ENCODE measurements at regions not wholly inside any gene's neighbourhood (a gene's known extent, or its start where the extent isn't known, plus 50 kb on each side); places are given as distances from the start of the nearest gene placed in this dataset.
"Not testable (repeated sequence)": the region's sequence is repeated elsewhere in the genome, so short reads cannot be mapped to it uniquely, and the experiment has no call there.

DNA sequence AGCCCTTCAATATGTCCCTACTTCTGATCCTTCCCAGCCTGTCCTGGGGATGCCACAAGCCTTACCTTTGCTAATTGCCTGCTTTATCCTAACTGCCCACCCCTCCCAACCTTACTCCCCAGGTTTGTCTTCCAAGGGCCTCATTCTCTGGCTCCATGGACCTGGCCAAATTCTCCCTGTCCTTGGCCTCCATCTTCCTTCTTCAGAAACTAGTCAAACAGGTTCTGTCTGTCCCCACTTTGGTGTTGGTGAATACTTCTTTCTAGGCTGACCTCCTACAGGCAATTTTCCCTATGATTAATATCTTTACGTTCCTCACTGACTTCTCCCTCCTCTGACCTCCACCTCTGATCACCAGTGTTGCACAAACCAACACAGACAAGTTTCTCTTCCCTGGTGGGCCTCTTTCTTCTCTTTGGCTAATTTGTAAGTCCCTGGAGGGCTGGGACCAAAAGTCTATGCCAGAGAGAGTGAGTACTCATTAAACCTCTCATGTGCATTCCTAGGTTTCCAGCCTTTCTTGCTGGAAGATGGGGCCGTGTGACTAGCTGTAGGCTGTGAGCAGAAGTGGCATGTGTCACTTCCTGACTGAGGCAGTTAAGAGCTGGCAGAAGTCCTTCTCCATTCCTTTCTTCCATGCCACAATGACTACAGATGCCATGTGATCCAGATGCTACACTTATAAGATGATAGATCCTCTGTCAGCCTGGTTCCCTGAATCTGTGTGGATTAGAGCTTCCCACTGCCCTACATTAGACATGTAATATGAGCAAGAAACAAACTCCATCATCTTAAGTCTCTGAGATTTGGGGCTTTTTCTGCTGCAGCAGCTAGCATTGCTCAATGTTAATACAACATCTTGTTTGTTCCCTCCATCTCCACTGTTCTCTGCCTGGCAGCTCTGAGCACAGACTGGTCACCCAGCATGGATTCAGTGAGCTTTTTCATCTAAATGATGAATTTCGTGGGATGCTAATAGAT is 382.7 kb downstream of the RPS24 start:
- peak; percentile 24 for DNase-seq (ENCODE audit: low read depth, low spot score)
- peak overlapping the region; percentile 59 for H3K27ac ChIP-seq

DNA sequence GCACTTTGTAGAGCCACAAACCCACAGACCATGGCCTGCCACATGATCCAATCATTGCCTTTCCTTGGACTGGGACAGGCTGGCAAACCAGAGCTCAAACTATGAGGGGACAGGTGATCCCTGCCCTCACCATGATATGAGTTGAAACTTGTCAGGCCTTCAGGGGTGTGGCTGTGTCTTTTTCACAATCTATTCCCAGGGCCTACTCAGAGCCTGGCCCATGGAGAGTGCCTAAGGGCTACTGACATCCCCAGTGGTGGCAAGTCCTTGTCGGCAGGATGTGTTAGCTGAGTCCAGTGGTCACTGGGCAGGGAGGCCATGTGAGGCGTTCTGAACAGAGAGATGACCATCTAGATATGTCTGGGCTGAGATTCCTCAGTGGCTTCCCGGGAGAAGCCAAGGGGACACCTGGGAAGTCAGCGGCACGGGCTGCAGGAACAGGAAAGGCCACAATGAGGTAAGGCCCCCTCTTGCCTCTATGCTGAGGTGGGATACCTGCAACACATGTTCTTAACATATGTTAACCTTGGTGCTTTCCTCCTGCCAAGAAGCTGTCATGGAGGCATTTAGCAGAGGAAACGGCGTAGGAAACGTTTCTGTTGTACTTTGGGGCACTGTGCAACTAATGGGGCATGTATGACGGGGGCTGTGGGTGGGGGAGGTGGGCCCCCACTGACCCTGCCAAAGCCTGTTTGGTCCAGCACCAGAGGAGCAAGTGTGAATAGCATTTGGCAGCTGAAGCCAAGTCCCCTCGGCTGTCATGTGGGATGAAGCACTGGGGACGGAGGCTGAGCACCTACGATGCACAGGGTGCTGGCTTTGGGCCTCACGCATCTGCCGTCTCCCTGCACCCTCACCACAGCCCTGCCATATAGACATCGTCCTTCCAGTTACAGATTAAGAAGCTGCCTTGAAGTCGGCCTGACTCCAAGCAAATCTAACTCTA is 384.0 kb downstream of the RPS24 start:
- no peak for DNase-seq (ENCODE audit: low read depth, low spot score)
- H3K27ac ChIP-seq = no peak overlapping the region

DNA sequence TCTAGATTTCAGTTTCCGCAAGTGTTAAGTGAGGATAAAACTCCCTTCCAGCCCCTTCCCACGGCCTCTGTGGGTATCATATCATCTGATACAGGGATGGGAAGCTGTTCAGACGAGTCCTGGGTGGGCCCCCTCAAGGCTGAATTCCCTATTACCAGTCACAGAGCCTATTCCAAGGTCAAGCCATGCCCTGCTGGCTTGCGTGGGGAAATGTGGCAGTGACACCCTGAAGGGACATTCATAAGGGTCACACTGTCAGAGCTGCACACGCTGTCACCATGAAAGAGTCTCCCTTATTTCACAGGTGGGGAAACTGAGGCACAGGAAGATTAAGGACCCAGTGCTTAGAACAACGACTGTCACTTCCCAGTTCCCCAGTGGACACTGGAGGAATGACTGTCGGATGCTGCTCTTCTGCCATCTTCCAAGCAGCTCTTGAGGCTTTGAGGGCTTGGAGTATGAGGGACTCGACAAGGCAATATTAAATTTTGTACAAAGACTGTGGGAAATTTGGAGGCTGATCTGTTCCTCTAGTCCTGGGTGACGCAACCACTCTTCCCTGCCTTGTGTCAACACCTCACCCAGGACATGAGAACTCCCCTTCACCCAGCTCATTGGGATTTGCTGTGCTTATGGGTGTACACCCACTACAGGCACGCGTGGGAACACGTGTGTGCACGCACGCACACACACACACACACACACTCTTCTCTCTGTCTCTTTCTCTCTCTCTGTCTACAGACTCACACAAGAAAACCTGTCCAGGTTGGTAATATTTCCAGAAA is 386.0 kb downstream of the RPS24 start:
- H3K27ac ChIP-seq = no peak overlapping the region
- DNase-seq (ENCODE audit: low read depth, low spot score) = no peak

DNA sequence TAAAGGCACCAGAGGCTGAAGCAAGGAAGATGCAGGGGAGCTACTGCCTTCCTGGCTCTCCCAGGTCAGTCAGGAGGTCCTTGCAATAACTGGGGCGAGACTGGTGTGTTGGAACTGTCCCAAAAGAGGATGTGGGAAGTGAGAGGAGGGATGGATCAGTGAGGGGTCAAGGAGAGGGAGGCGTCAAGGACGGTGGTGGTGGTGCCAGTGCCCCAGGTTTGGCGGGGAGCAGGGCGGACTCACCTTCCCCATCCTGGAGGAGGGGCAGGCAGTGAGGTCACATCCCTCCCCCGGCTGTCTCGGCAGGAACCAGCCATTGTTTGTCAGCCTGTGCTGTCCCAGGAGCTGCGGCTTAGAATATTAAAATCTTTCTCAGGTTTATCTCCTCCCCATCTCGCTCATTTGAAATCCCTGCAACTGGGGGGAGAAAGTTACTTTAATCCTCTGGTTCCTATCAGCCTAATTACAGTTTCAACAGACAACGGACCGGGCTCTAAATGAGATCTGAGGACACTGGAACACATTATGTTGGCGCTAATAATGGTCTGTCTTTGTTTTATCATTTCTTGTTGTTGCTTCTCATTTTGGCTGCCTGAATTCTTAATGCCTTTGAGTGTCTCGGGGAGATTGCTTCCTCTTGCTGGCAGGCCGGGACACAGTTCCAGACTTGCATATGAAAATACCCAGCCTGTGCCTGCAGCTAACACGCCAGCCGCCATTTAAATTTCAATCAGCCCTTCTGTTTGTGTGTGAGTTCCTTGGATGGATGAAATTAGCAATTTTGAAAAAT is 387.5 kb downstream of the RPS24 start:
- no peak for DNase-seq (ENCODE audit: low read depth, low spot score)
- no peak overlapping the region for H3K27ac ChIP-seq

DNA sequence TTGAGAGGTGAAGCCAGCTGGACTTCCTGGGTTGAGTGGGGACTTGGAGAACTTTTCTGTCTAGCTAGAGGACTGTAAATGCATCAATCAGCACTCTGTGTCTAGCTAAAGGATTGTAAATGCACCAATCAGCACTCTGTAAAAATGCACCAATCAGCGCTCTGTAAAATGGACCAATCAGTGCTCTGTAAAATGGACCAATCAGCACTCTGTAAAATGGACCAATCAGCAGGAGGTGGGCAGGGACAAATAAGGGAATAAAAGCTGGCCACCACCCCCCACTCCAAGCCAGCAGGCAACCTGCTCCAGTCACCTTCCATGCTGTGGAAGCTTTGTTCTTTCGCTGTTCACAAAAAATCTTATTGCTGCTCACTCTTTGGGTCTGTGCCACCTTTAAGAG is 390.4 kb downstream of the RPS24 start:
- not testable (repeated sequence) for DNase-seq (ENCODE audit: low read depth, low spot score); H3K27ac ChIP-seq

DNA sequence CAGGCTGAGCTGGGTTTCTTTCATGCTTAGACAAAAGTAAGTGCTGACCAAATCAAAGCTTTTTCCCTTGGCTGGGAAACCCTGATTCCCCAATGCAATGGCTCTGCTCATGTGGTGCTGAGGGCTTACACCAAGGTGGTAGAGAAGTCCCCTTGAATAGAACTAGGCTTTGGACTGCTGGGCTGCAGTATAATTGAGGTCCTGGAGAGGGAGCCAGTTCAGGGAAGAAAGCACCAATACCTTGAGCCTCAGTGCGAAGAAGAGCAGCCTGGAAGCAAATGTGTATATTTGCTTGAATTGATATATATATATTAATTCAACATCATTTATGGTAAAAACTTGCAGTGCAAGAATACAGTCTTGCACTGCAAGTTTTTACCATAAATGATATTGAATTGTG is 391.1 kb downstream of the RPS24 start:
- DNase-seq (ENCODE audit: low read depth, low spot score) = no peak
- H3K27ac ChIP-seq = no peak overlapping the region

DNA sequence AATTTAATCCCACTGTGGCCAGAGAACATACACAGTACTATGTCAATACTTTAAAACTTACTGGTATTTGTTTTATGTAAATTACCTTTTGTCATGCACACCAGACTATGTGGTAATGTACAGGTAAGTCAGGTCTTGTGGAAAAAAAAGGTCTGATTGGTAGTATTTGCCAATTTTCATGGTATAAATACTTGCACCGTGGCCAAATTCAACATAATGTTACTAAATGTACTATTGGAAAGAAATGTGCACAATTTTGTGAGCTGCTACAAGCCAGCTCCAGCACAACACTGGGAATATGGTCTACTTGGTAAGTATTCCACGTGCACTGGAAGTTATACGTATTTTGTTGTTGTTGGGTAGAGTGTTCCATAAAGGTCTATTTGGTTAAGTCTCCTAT is 392.5 kb downstream of the RPS24 start:
- no peak for DNase-seq (ENCODE audit: low read depth, low spot score)
- no peak overlapping the region for H3K27ac ChIP-seq

DNA sequence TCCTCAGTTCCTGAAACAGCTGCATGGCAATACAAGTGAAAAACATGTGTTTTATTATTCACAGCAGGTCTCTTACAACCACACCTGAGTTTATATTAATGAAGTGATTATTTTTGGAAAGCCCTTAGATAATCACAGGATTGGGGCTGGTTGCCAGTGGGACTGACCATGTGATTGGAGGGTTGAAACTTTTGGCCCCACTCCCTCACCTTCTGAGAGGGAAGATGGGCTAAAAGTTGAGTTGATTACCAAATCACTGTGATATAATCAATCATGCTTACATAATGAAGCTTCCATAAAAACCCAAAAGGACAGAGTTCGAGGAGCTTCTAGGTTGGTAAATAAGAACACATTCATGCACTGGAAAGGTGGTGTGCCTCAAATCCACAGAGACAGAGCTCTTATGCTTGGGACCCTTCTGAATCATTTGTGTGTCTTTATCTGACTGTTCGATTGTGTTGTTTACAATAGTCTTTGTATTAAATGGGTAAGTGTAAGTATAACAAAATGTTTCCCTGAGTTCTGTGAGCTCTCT is 393.9 kb downstream of the RPS24 start:
- DNase-seq (ENCODE audit: low read depth, low spot score) = no peak
- H3K27ac ChIP-seq = no peak overlapping the region

DNA sequence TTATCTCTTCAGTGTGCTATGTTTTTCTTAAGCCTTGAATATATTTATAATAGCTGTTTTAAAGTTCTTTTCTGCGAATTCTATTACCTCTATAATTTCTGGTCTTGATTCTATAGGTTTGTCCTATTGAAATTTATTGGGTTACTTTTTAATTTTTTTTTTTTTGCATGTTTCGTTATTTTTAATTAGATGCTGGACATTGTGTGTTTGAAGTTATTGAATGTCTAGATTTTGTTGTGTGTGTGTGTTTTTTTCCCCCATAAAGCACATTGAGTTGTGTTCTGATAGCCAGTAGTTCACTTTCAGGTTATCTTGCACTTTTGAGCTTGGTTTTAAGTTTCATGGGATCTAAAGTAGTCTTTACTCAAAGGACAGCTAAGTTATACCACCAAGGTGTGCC is 394.9 kb downstream of the RPS24 start:
- H3K27ac ChIP-seq = no peak overlapping the region
- no peak for DNase-seq (ENCODE audit: low read depth, low spot score)

DNA sequence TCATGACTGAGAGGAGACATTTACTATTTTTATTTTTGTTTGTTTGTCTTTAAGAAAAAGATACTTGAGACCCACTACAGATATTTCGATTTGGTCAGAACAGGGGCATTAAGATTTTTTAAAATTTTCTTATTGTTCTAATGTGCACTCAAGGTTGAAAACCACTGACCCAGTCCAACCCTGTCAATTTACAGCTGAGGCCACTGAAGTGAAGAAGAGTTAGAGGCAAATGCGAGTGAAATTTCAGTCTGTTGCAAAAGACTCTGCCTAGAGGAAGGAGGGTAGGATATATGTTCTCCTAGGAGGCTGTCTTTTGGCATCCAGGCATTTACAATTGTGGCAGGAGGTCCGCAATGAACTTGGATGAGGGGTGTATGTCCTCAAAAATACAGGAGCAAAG is 396.3 kb downstream of the RPS24 start:
- no peak overlapping the region for H3K27ac ChIP-seq
- DNase-seq (ENCODE audit: low read depth, low spot score) = no peak

DNA sequence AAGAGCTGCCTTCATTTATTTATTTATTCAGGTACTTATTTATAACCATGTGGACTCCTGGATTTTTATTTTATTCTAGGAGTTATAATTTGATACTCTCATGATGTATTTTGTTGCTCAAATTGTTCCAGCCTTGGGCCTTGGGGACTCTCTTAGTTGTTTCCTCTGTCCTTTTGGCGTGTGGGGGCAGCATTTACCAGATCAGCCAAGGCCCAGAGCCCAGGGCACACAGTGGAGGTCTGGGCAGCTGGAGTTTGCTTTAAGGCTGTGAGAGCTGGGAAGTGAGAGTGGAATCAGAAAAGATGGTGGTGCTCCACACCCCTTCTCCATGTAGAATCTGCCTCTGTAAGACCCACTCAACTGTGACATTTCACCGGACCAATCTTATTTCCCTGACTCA is 398.9 kb downstream of the RPS24 start:
- no peak overlapping the region for H3K27ac ChIP-seq
- no peak for DNase-seq (ENCODE audit: low read depth, low spot score)

DNA sequence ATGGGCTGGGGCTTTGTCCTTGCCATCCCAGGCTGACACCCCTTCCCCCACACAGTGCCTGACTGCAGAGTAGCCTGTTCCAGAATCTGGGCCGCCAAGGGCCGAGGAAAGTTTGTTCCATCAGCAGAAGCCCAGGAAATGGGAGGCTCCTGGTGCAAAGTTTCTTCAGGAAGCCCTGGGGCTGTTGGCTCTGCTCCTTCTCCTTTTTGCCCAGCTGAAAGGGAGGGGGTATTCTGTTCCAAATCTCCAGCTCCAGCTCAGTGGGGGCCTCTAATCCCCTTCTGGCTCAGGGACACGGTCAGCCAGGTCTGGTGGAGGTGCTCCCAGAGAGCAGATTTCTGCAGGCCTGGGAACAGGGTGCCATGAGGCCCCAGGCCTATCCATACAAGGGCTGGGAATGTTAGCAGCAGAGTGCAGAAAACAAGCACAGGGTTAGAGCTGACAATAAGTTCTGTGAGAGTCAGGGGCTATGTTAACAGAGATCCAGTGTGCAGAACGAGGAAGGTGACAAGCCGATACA is 399.5 kb downstream of the RPS24 start:
- H3K27ac ChIP-seq = no peak overlapping the region
- no peak for DNase-seq (ENCODE audit: low read depth, low spot score)

DNA sequence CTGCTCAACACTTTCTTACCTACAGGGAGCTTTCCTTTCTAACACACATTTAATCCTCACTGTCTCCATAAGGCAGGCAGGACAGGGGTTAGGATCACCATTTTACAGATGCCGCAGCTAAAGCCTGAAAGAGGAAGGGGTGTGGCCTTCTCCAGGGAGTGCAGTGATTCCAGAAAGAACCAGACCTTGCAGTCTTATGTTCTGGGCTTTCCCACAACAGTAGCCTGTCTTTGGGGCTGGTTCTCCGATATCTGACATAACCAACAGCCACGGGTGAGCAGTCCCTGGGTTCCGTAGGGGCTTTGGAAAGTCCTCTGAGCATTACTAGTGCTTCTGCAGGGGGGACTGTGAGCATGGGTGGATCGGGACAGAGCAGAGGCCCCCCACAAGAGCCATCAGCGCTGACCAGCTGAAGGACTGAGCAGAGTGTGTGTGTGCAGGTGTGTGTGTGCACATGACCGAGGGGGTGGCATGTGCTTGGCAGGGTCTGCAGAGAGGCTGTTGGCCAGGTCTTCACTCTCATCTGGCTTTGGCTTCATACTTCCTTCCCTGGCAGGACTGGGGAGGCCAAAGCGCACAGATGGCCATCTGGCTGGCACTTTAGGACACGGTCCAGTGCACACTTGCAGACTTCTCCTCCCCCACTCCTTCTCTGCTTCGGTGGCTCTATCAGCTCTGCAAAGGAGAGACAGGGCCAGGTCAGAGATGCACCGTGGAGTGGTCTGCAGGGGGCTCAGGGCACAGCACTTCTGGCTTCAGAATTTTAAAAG is 400.3 kb downstream of the RPS24 start:
- DNase-seq (ENCODE audit: low read depth, low spot score) = no peak
- no peak overlapping the region for H3K27ac ChIP-seq

DNA sequence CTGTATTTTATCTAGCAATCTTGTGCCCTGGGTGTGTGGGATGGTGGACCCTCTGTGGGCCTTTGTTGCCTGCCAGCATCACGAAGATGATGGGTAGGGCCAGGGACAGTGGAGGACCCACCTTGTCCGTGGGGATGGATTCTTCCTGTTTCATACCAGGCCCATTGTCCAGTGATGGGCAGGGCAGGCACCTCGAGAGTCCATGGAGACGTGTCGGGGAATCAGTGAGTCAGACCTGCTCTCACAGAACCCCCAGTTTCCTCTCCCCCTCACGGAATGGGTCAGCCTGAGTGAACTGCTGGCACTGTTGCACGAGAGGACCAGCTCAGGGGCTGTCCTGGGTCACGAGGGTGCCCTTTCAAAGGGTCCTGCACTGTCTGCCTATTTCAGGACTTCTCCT is 401.2 kb downstream of the RPS24 start:
- H3K27ac ChIP-seq = no peak overlapping the region
- DNase-seq (ENCODE audit: low read depth, low spot score) = no peak

DNA sequence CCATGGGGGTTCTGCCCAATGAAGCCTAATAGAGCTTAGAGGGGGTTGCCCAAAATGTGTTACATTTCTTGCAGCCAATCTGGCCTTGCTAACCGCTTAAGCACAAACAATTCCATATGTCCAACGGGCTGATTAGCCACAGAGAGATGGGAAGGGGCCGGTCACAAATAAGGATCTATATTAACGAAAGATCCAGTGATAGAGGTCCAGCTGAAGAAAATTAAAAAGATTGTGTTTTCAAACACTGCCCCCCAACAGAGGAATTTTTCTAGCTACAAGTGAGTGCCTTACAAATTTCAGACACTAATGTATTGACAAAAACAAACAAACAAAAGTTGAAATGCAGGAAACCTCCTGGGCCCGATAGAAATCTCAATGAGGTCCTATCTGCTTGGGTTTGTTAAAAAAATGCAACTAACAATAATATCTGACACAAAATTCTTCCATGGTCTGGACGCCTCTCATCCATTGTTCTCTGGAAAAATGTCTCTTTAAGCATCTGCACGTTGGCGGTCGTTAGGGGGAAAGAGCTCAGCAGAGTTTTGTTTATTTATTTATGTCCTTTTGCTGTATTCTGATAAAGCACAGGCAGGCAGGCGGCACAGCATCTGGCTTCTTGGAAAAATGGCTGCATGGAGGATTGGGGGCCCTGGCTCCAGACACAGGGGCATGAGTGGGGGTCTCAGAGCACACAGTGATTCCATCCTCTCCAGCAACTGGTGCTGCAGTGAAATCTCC is 402.0 kb downstream of the RPS24 start:
- DNase-seq (ENCODE audit: low read depth, low spot score) = no peak
- no peak overlapping the region for H3K27ac ChIP-seq

DNA sequence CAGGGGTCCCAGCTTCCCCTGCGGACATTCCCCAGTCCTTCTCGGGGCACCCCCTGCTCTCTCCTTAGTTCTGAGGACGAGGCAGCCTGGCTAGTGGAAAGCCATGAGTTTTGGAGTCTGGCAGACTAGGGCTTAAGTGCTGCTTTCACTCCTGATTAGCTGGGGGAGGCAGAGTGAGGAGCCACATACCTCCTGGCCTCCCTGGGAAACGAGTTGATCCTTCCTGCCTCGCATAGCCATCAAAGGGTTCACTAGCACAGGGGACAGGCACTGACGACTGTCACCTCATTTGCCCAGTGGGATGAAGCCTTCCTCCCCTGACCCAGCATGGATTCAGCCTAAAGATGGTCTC is 402.5 kb downstream of the RPS24 start:
- no peak for DNase-seq (ENCODE audit: low read depth, low spot score)
- no peak overlapping the region for H3K27ac ChIP-seq

DNA sequence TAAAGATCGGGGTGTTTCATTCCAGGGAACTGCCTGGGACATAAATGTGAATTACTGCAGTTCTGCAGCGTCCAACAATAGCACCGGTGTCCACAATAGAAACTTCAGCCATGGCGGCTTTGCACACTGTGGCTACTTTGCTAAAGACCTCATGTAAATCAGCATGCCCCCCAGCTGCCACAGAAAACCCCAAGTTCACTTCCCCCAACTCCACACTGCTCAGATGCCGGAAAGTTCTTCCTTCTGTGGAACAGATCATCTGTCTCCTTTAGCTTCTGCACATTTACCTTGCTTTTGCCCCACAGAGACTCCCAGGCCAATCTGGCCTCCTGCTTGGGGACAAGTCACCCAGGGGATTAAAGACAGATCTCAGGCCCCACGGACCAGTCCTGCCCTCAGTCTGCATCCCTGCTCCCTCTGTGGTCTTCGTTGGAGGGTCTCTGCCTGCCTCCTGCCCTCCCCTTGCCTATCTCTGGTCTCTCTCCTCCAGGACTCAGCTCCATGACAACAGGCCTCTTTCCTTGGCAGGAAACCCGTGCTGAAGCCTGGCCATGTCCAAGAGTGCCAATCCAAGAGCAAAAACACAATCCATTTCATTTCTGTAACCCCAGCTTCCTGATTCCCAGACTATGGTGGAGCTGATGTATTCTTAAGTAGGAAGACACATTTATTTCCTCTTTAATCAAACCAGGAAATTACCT is 403.2 kb downstream of the RPS24 start:
- DNase-seq (ENCODE audit: low read depth, low spot score) = no peak

More for the DNA sequence above, 403.2 kb downstream of the RPS24 start:
- H3K27ac ChIP-seq = no peak overlapping the region
